ENCODE measurements at regions not wholly inside any gene's neighbourhood (a gene's known extent, or its start where the extent isn't known, plus 50 kb on each side); places are given as distances from the start of the nearest gene placed in this dataset.

GRCh38 chr18:43482600-43482999 is 205.3 kb upstream of the SYT4 start:
- DNase-seq = no peak

GRCh38 chr18:43484710-43485109 is 207.4 kb upstream of the SYT4 start:
- no peak for DNase-seq

GRCh38 chr18:43485545-43485963 is 208.3 kb upstream of the SYT4 start:
- no peak for DNase-seq

GRCh38 chr18:43486462-43486861 is 209.2 kb upstream of the SYT4 start:
- no peak for DNase-seq

- DNase-seq = no peak
Observed at GRCh38 chr18:43501099-43501498, 223.8 kb upstream of the SYT4 start.

GRCh38 chr18:43506935-43507334 is 229.6 kb upstream of the SYT4 start:
- DNase-seq = no peak

GRCh38 chr18:43507842-43508481 is 230.7 kb upstream of the SYT4 start:
- no peak for DNase-seq

GRCh38 chr18:43514747-43515146 is 237.5 kb upstream of the SYT4 start:
- DNase-seq = no peak

- DNase-seq = no peak
Observed at GRCh38 chr18:43515481-43515880, 238.2 kb upstream of the SYT4 start.

GRCh38 chr18:43524260-43524659 is 247.0 kb upstream of the SYT4 start:
- DNase-seq = no peak

GRCh38 chr18:43525169-43525568 is 247.9 kb upstream of the SYT4 start:
- DNase-seq = no peak

GRCh38 chr18:43526426-43527145 is 249.3 kb upstream of the SYT4 start:
- no peak for DNase-seq

- DNase-seq = no peak
Observed at GRCh38 chr18:43531438-43531837, 254.1 kb upstream of the SYT4 start.

- no peak for DNase-seq
Observed at GRCh38 chr18:43533371-43533770, 256.1 kb upstream of the SYT4 start.

GRCh38 chr18:43534511-43534910 is 257.2 kb upstream of the SYT4 start:
- DNase-seq = no peak

- no peak for DNase-seq
Observed at GRCh38 chr18:43539862-43540261, 262.6 kb upstream of the SYT4 start.

- DNase-seq = no peak
Observed at GRCh38 chr18:43542016-43542415, 264.7 kb upstream of the SYT4 start.

- DNase-seq = no peak
Observed at GRCh38 chr18:43543236-43543635, 265.9 kb upstream of the SYT4 start.

GRCh38 chr18:43547456-43547855 is 270.2 kb upstream of the SYT4 start:
- no peak for DNase-seq

- DNase-seq = no peak
Observed at GRCh38 chr18:43559507-43559906, 282.2 kb upstream of the SYT4 start.

- DNase-seq = peak; percentile 8
Observed at GRCh38 chr18:43563780-43564179, 286.5 kb upstream of the SYT4 start.

- no peak for DNase-seq
Observed at GRCh38 chr18:43570593-43570992, 293.3 kb upstream of the SYT4 start.

GRCh38 chr18:43571078-43571689 is 293.9 kb upstream of the SYT4 start:
- DNase-seq = peak; percentile 49

- DNase-seq = peak; percentile 34
Observed at GRCh38 chr18:43572163-43572562, 294.9 kb upstream of the SYT4 start.

Data from skin of body (tissue), 1 donor.